Activated B cell treated with CpG ODN at 0.5 μM for 24 hours (primary cell): ENCODE measurements at regions not wholly inside any gene's neighbourhood (a gene's known extent, or its start where the extent isn't known, plus 50 kb on each side); places are given as distances from the start of the nearest gene placed in this dataset.

Source experiments
- ATAC-seq: fragments of 200-7000 bp; cut with Tn5 transposase; one replicate; pipeline ENCODE4 v1.10.0; 2021; ENCODE audit warnings: low read depth, mild to moderate bottlenecking, moderate library complexity
- CTCF ChIA-PET: fragments of 350-600 bp; sonication (Branson Sonifier 250); formaldehyde crosslinking; loops from one replicate; lab custom pipeline; 2021; ENCODE audit warnings: antibody characterized with exemption; lab: Charles Lee
- POLR2A ChIA-PET: fragments of 350-600 bp; sonication (Branson Sonifier 250); formaldehyde crosslinking; loops from one replicate; lab custom pipeline; 2021; ENCODE audit warnings: antibody characterized with exemption; lab: Charles Lee
- DNase-seq: peaks from one replicate; pipeline ENCODE4 v3.0.0; 2022
- H3K27ac Mint-ChIP-seq: one replicate; pipeline ENCODE4 v1.8.0; 2020; ENCODE audit warnings: mixed read lengths
- H3K27me3 Mint-ChIP-seq: one replicate; pipeline ENCODE4 v1.8.0; 2021; ENCODE audit warnings: mixed read lengths
- H3K36me3 Mint-ChIP-seq: one replicate; pipeline ENCODE4 v1.8.0; 2021; ENCODE audit warnings: low read depth, mixed read lengths
- H3K4me1 Mint-ChIP-seq: one replicate; pipeline ENCODE4 v1.8.0; 2021; ENCODE audit warnings: mixed read lengths
- H3K4me3 Mint-ChIP-seq: one replicate; pipeline ENCODE4 v1.8.0; 2020; ENCODE audit warnings: mild to moderate bottlenecking, mixed read lengths
- H3K9me3 Mint-ChIP-seq: one replicate; pipeline ENCODE4 v1.8.0; 2020; ENCODE audit warnings: mixed read lengths
- intact Hi-C: fragments of 100-400 bp; cut with micrococcal nuclease; formaldehyde crosslinking; loops from one replicate; pipeline ENCODE4 v1.15.1; 2024
- TF ChIP-seq, protein P1 (sequence below): fragments of 200-600 bp; IDR thresholded peaks from one replicate; pipeline ENCODE4 v1.8.0; 2022; ENCODE audit warnings: antibody characterized with exemption, mild to moderate bottlenecking

DNA sequence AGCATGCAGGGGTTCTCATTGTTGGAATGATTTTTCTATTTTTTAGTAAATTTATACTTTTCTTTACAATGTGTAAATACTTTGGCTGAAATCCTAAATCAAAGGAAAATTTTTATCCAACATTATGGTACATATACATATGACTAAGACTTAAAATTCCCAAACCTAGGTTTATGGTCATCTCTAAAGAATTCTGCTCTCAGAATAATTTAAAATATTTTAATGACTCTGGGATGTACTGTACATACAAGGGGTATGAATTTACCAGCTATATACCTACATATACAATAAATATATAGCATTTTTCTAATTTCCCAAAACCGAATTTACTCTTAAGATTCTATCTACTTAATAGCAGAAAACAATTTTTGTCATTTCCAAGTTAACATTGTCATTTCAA, 137.9 kb upstream of the POU1F1 start:
- intact Hi-C loops: no loop called here
- CTCF ChIA-PET: no interaction called here
- H3K36me3 Mint-ChIP-seq: no peaks in the 10 kb centered on the region
- no peak for ATAC-seq
- H3K9me3 Mint-ChIP-seq: no peaks in the 10 kb centered on the region
- H3K4me3 Mint-ChIP-seq: no peak overlapping the region
- no peak for DNase-seq
- H3K27ac Mint-ChIP-seq: no peak overlapping the region
- no peaks in the 10 kb centered on the region for H3K27me3 Mint-ChIP-seq
- TF ChIP-seq, protein P1, sequence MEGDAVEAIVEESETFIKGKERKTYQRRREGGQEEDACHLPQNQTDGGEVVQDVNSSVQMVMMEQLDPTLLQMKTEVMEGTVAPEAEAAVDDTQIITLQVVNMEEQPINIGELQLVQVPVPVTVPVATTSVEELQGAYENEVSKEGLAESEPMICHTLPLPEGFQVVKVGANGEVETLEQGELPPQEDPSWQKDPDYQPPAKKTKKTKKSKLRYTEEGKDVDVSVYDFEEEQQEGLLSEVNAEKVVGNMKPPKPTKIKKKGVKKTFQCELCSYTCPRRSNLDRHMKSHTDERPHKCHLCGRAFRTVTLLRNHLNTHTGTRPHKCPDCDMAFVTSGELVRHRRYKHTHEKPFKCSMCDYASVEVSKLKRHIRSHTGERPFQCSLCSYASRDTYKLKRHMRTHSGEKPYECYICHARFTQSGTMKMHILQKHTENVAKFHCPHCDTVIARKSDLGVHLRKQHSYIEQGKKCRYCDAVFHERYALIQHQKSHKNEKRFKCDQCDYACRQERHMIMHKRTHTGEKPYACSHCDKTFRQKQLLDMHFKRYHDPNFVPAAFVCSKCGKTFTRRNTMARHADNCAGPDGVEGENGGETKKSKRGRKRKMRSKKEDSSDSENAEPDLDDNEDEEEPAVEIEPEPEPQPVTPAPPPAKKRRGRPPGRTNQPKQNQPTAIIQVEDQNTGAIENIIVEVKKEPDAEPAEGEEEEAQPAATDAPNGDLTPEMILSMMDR: no peak
- POLR2A ChIA-PET: no interaction called here
- no peaks in the 10 kb centered on the region for H3K4me1 Mint-ChIP-seq

DNA sequence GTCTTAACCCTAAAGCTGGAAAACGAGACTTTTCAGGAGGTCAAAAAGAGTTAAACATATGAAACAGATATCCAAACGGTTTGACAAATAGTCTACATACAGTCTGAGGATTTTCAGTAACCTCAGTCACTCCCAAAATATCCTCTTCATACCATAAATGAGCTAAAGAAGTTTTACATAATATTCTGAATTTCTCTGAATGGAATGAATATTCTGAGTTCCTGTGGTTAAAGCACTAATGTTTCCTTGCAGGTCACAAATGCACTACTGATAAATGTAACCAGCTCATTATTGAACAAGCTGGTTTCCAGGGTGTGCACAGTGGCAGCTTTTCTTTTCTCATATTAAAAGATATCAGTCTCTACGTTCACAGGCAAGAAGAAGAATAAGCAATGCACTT, 137.4 kb upstream of the POU1F1 start:
- no peaks in the 10 kb centered on the region for H3K36me3 Mint-ChIP-seq
- H3K27me3 Mint-ChIP-seq: no peaks in the 10 kb centered on the region
- TF ChIP-seq, protein P1: no peak
- ChIA-PET CTCF (no interaction called here), POLR2A (no interaction called here)
- H3K4me1 Mint-ChIP-seq: no peaks in the 10 kb centered on the region
- H3K27ac Mint-ChIP-seq: no peak overlapping the region
- ATAC-seq (no peak), DNase-seq (no peak)
- H3K4me3 Mint-ChIP-seq: no peak overlapping the region
- intact Hi-C loops: no loop called here
- H3K9me3 Mint-ChIP-seq: no peaks in the 10 kb centered on the region

DNA sequence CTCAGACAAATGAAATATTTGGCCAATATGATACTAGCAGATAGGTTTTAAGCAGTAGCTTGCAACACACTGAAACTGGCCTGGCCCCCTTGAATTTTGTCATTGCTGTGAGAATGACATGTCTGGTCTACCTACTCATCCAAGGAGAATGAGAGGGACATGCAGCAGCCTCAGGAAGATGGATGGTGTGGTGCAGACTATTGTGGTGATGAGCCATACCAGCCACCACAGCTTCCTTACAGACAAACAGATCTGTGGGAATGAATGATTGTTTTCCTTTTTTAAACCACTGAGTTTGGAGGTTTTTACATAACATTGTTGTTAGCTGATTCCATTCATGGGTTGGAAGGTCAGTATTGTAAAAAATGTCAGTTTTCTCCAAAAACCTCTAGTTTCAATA, 133.7 kb upstream of the POU1F1 start:
- intact Hi-C loops: no loop called here
- Mint-ChIP-seq H3K4me3 (no peak overlapping the region), H3K27ac (no peak overlapping the region), H3K4me1 (no peaks in the 10 kb centered on the region), H3K27me3 (no peaks in the 10 kb centered on the region), H3K9me3 (no peaks in the 10 kb centered on the region), H3K36me3 (no peaks in the 10 kb centered on the region)
- no peak for ATAC-seq
- ChIA-PET CTCF (no interaction called here), POLR2A (no interaction called here)
- no peak for DNase-seq
- TF ChIP-seq, protein P1: no peak

DNA sequence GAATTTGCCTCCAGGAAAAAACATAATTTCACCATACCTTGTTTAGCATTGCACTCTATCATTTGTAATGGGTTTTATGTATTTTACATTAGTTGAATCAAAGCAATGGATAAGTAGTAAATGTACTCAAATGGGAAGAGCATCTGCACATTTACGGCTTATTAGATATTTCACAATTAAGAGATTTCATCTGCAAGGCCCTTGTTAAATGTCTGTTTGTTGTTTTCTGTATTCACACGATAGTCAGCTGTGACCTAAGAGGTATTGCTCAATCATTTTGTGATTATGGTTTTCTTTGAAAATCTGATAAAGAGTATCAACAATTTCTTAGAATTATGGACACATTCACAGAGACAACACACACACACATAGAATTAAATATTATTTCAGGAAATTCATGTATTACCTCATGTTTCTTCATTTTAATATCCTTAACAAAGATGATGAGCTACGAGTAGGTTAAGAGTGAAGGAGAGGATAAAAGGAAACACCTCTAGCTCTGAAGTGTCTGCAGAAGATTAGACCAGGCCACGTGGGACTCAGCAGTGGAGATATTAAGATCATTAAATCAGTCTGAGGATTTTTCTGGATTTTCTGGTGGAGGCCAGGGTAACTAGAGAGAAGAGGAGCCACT, 121.9 kb upstream of the POU1F1 start:
- Mint-ChIP-seq H3K9me3 (peaks cover 5% of the 10 kb centered on the region), H3K27me3 (peaks cover 2% of the 10 kb centered on the region), H3K36me3 (no peaks in the 10 kb centered on the region), H3K4me1 (no peaks in the 10 kb centered on the region), H3K4me3 (no peak overlapping the region), H3K27ac (no peak overlapping the region)
- CTCF ChIA-PET: no interaction called here
- ATAC-seq (no peak), DNase-seq (no peak)
- intact Hi-C loops: no loop called here
- POLR2A ChIA-PET: no interaction called here
- TF ChIP-seq, protein P1: no peak

DNA sequence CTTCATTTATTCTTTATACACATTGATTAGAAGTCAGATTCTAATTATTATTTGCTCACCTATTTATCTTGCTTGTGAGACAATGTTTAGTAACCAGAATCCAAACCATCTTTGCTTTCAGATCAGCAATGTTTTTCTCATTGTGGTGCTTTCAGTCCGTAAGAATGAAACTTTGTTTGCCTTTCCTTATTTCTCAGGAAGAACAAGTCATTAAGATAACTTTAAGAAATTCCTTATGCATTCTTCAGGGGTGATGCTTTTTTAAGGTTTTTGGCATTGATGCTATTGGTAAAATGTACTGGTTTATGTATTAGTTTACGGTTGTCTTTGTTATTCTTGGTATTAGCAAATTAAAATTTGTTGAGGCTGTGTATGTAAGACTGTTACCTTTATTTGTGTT, 120.8 kb upstream of the POU1F1 start:
- Mint-ChIP-seq H3K36me3 (no peaks in the 10 kb centered on the region), H3K27me3 (peaks cover 2% of the 10 kb centered on the region), H3K9me3 (peaks cover 5% of the 10 kb centered on the region), H3K27ac (no peak overlapping the region), H3K4me1 (no peaks in the 10 kb centered on the region), H3K4me3 (no peak overlapping the region)
- ChIA-PET CTCF (no interaction called here), POLR2A (no interaction called here)
- no peak for DNase-seq
- TF ChIP-seq, protein P1: no peak
- no peak for ATAC-seq
- intact Hi-C loops: no loop called here
